HFFc6 (cell line): ENCODE measurements at regions not wholly inside any gene's neighbourhood (a gene's known extent, or its start where the extent isn't known, plus 50 kb on each side); places are given as distances from the start of the nearest gene placed in this dataset.
A peak's percentile ranks its signal among the peaks of the same experiment; 100 is the strongest.

ENCODE experiments used
- DNase-seq: peaks from one replicate; pipeline ENCODE4 v3.0.0-alpha.2; 2018
- H3K27ac Mint-ChIP-seq: 2 replicates; pipeline ENCODE4 v1.8.0; 2020; ENCODE audit warnings: mild to moderate bottlenecking, mixed read lengths
- H3K27me3 Mint-ChIP-seq: 2 replicates; pipeline ENCODE4 v1.8.0; 2021; ENCODE audit warnings: mild to moderate bottlenecking, moderate library complexity, mixed read lengths; ENCODE audit not compliant: insufficient read depth
- H3K36me3 Mint-ChIP-seq: 2 replicates; pipeline ENCODE4 v1.8.0; 2021; ENCODE audit warnings: low read depth, mixed read lengths
- H3K4me1 Mint-ChIP-seq: 2 replicates; pipeline ENCODE4 v1.8.0; 2020; ENCODE audit warnings: low read depth, mixed read lengths
- H3K4me3 Mint-ChIP-seq: 2 replicates; pipeline ENCODE4 v1.8.0; 2020; ENCODE audit warnings: mild to moderate bottlenecking, moderate library complexity, mixed read lengths
- H3K9me3 Mint-ChIP-seq: 2 replicates; pipeline ENCODE4 v1.8.0; 2020; ENCODE audit warnings: mild to moderate bottlenecking, mixed read lengths
- CTCF ChIP-seq: fragments of 200-600 bp; sonication (generic); IDR thresholded peaks from 2 replicates; pipeline ENCODE4 v1.5.0; 2021; ENCODE audit warnings: antibody characterized with exemption, mild to moderate bottlenecking

GRCh38 chr16:86018941-86019340 is 120.0 kb downstream of the IRF8 start:
- H3K4me1 Mint-ChIP-seq, result no peaks in the 10 kb centered on the region
- DNase-seq, result no peak
- TF ChIP-seq CTCF, result no peak

GRCh38 chr16:86019446-86020047 is 120.6 kb downstream of the IRF8 start:
- H3K36me3 Mint-ChIP-seq, result peaks cover 16% of the 10 kb centered on the region
- H3K4me1 Mint-ChIP-seq, result no peaks in the 10 kb centered on the region
- DNase-seq, result no peak
- peaks cover 56% of the 10 kb centered on the region for H3K27me3 Mint-ChIP-seq
- H3K4me3 Mint-ChIP-seq, result no peak overlapping the region
- H3K27ac Mint-ChIP-seq, result no peak overlapping the region
- TF ChIP-seq CTCF, result peak; percentile 69
- peaks cover 36% of the 10 kb centered on the region for H3K9me3 Mint-ChIP-seq

More at GRCh38 chr16:86018941-86019340, 120.0 kb downstream of the IRF8 start:
- no peak overlapping the region for H3K27ac Mint-ChIP-seq
- H3K9me3 Mint-ChIP-seq, result peaks cover 30% of the 10 kb centered on the region
- peaks cover 56% of the 10 kb centered on the region for H3K27me3 Mint-ChIP-seq
- peaks cover 15% of the 10 kb centered on the region for H3K36me3 Mint-ChIP-seq
- no peak overlapping the region for H3K4me3 Mint-ChIP-seq

GRCh38 chr16:86020971-86021370 is 122.0 kb downstream of the IRF8 start:
- H3K36me3 Mint-ChIP-seq, result peaks cover 16% of the 10 kb centered on the region
- no peak for TF ChIP-seq CTCF
- peaks cover 45% of the 10 kb centered on the region for H3K9me3 Mint-ChIP-seq
- no peaks in the 10 kb centered on the region for H3K4me1 Mint-ChIP-seq
- no peak for DNase-seq
- H3K27ac Mint-ChIP-seq, result no peak overlapping the region
- H3K4me3 Mint-ChIP-seq, result no peak overlapping the region
- peaks cover 54% of the 10 kb centered on the region for H3K27me3 Mint-ChIP-seq

GRCh38 chr16:86022381-86022960 is 123.5 kb downstream of the IRF8 start:
- Mint-ChIP-seq H3K4me3 (no peak overlapping the region), H3K9me3 (peaks cover 45% of the 10 kb centered on the region), H3K27me3 (peaks cover 58% of the 10 kb centered on the region), H3K4me1 (no peaks in the 10 kb centered on the region), H3K36me3 (peaks cover 16% of the 10 kb centered on the region), H3K27ac (no peak overlapping the region)
- no peak for TF ChIP-seq CTCF
- no peak for DNase-seq

- Mint-ChIP-seq H3K27ac (no peak overlapping the region), H3K36me3 (peaks cover 13% of the 10 kb centered on the region)
- no peak for TF ChIP-seq CTCF
Measured at GRCh38 chr16:86024210-86024609, 125.2 kb downstream of the IRF8 start.

More at GRCh38 chr16:86024210-86024609, 125.2 kb downstream of the IRF8 start:
- no peak for DNase-seq
- H3K9me3 Mint-ChIP-seq, result peaks cover 38% of the 10 kb centered on the region
- H3K4me3 Mint-ChIP-seq, result no peak overlapping the region
- peaks cover 58% of the 10 kb centered on the region for H3K27me3 Mint-ChIP-seq
- H3K4me1 Mint-ChIP-seq, result no peaks in the 10 kb centered on the region
